Stimulated activated CD4-positive, alpha-beta T cell treated with anti-CD3 and anti-CD28 coated beads, Interleukin-15, amount 100 ng/mL, for 1 hour (primary cell): ENCODE measurements at regions not wholly inside any gene's neighbourhood (a gene's known extent, or its start where the extent isn't known, plus 50 kb on each side); places are given as distances from the start of the nearest gene placed in this dataset.

ENCODE experiments used
- DNase-seq, 2 donors: peaks; one replicate each; pipeline ENCODE4 v3.0.0-alpha.2; 2020; ENCODE audit warnings: low read depth in 1 of 2, low spot score in 1 of 2

DNA sequence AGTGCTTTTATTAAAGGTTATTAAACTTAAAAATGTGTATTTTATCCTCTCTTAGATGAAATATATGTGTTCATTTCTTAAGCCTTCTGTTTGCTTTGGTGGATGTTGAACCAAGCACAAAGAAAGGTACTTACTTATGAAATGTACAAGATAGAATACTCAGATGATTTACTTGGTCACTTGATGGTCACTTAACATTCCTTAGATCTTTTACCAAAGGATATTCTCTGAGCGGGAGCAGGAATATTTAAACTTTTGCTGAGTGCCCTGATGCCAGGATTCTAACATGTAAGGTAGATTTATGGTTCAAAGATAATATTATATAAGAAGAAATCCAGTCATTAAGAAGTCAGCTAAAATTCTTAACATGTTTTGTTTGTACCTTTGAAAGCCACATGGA, 193.5 kb upstream of the ZEB2 start:
- DNase-seq: no peak

DNA sequence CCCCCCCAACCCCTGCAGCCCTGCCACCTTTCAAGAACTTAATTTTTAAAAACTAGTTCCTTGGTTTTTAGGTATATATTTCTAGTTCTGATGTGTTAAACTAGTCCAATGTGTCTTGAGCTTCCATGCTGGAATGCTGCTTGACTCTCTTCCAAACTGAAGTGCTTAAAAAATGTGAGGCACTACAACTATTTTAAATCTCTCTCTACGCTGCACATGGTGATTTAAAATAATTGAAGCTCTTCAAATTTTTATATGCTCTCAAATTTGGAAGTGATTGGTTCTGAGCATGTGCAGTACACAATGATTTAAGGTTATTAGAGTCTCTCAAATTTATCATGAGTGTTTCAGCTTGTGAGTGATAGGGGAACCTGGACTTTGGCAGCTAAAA, 192.6 kb upstream of the ZEB2 start:
- no peak for DNase-seq

DNA sequence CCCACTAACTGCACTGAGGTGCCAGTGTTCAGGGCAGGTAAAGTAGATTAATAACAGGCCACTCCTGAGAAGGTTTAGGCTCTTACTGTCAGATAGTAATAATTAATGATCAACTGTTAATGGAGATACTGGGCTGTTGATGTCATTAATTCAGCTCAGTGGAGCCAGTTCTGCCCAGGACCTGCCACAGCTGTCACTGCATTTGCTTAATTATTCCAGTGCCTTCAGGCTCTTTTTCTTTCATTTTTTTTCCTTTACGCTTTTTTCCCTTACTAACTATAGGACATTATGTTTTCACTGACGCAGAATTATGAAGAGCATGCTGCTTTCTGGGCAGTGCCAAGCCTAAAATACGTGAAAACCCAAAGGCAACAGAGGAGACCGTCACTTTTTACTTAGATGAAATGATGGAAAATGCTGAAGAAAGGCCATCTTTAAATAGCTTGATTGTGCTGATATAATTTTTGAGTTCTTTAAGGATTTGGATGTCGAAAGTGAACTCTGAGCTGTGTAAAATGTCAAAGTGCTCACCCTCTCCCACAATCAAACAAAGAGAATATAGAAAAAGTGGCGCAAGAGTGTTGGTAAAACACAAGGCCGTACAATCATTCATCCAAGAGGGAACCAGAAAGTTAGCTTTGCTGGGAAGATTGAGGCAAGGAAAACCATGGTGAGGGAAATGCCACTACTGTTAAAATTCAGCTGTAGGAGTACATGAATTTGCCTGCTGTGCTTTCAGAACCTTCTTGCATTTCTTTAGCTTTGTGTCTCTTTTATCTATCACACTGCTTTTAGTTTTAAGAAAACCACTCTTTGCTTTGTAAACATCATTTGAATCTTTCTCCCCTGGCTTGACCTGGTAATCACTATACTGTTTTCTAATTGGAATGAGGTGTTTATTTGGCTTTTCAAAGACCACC, 192.0 kb upstream of the ZEB2 start:
- DNase-seq: no peak

- no peak for DNase-seq
Measured at GRCh38 chr2:144711084-144711483, 191.2 kb upstream of the ZEB2 start.

GRCh38 chr2:144708626-144709025, 188.7 kb upstream of the ZEB2 start:
- no peak for DNase-seq

- no peak for DNase-seq
Measured at GRCh38 chr2:144707736-144708326, 187.9 kb upstream of the ZEB2 start.

DNA sequence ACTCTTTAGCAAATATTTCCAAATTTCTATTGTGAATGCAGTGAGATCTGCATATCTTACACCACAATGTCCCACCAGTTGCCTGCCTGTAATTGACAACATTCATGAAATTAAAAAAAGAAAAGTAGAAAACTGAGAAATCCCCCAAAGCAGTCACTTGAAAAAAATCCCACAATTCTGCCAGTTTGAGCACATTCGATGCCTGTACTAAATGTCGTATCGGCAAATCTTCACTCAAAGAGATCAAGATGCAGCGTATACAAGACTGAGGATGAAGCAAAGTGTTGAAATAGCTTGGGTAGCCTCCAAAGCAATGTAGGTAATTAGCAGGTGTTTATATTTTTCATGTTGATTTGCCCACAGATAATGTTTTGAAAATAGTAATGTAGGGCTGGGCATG, 186.7 kb upstream of the ZEB2 start:
- no peak for DNase-seq

GRCh38 chr2:144705328-144706245, 185.7 kb upstream of the ZEB2 start:
- no peak for DNase-seq

- DNase-seq: no peak
Measured at GRCh38 chr2:144704709-144705095, 184.8 kb upstream of the ZEB2 start.

GRCh38 chr2:144703852-144704708, 184.2 kb upstream of the ZEB2 start:
- DNase-seq: no peak

GRCh38 chr2:144702051-144702450, 182.1 kb upstream of the ZEB2 start:
- no peak for DNase-seq

DNA sequence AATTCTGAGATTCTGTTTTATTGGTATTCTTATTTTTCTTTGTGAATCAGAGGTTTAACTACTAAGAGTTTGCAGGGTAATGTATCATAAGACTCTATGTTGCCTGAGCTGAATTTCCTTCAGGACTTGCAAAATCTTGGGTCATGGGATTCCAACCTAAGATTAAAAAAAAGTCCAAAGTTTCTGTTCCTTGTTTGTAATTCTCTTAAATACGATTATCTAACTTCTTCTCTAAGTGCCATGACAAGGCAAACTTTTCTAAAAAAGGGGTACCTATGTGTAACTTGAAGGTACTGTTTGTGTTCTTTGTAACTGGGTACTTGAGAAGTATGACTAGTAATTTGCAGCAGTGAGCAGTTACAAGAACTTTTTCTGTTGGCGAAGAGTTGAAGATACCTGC, 181.3 kb upstream of the ZEB2 start:
- no peak for DNase-seq

DNA sequence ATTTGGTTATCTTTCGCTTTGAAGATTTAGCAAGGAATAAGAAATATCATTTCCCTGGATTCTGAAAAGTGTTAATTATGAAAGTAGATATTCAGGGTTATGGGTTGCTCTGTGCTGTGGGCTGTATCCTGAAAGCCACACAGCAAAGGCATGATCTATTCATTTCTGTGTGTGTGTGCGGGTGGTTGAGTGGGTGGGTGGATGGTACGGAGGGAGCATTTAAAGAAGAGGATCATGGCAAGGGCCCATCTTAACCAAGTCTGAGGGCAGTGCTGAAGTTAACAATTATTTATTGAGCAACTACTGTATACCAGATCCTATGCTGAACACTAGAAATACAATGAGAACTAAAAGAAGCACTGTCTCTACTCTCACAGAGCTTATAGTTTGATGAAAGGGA, 178.2 kb upstream of the ZEB2 start:
- no peak for DNase-seq

DNA sequence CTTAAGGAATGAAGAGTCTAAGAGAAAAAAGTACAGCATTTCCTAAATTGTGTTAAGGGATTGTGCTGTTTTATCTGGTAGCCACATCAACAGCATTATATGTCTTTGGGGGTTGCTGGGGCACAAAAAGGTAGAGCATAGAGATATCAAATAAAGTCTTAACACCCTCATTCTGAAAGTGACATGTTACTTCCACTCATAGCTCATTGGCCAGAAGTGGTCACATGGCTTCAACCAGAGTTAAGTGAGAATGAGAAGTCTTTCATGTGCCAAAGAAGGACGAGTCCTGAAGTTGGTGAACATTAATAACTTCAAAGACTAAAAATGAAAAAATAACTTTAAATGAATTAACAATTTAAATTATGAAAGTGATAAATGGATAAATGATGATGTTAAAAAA, 175.7 kb upstream of the ZEB2 start:
- DNase-seq: no peak

DNA sequence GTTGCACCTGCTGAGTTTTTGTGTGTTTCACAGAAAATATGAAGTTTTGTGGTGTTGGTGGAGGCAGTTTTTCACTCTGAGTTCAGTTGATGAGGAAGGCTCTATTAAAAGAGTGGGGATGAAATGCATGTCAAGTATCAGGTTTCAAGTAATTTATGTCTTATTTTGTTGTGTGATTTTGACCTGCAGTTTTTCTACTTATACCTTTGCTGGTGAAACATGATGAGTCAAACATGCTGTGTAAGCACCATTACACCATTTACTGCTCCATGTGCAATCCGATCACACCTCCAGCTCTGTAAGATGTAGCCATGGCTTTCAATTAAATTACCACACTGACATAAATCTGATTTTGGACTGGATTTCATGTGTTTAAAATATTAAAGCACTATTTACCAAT, 174.5 kb upstream of the ZEB2 start:
- DNase-seq: no peak

DNA sequence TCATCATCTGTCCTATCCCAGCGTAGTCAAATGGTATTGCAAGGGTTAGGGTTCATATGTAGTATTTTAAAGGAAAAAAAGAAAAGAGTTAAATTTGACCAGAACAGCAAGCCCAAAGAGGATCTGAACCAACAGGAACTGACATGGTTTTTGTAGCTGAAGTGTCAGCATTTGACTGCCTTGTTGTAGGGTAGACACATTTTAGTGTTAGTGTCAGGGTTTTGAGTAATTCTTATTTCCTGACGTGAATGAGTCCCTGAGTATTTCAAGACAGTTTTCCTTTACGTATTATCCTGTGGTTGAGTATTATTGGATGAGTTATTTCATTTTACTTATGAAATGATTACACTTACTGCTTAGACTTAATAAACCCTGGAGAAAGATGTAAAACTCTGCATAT, 173.3 kb upstream of the ZEB2 start:
- DNase-seq: no peak

DNA sequence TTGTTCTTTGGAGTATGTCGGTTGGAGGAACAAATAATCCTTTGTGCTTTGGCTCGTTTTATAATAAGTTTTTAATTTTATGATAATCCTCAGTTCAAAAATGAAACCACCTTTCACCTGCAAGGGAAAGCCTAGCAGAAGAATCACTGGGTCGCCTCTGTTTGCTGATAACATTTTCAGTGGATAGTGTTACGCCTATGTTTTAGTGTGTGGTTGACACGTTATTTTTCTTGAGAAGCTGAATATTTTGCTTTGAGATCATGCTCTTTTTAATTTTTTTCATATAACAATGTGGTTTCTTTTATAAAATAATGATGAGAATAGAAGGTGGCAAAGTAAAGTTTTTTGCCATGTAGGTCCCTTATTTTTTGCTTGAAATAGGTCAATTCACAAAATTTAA, 172.7 kb upstream of the ZEB2 start:
- DNase-seq: no peak

DNA sequence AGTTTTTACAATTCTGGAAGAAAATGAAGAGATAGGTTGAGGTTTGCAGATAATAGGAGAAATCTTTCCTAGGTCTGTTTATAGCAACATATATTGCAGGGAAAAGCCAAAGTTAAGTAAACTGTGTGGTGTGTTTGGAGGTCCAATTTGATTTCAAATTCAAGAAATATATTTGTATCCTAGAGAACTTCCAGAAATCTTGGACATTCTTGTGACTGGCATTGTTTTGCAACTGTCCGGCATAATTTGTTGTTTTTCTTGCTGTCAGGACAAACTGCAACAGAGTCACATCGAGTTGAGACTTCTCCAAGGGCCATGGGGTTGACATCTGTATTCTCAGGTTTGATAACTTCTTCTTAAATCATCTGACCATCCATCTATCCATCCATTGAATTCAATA, 170.9 kb upstream of the ZEB2 start:
- DNase-seq: no peak

DNA sequence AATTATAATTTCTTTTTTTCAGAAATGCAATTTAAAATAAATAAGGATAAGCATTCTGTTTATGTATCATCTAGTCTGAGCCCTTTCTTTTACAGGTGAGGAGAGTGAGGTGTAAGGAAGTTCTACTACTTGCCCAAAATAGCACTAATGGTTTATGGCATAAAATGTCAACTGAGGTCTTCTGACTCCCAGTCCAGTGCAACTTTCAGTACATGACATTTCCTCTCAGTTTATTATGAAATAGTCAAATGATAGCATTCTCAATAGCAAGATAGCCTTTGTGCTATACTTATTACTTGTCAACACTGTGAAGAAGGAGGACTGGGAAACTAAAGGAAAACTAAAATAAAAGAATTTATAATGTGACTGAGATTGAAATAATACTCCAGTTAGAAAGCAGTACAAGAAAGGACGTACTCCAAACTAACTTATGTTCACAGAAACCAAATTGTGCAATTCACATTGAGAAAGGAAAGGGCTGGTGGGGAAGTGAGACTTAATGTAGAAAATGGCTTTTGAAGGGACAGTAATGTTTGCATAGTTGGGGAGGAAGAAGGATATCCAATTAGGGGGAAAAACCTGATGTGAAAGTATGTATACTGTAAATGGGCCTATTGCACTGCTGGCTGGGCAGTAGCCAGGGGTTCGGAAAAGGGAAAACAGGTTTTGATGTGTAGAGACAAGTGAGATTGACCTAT, 166.7 kb upstream of the ZEB2 start:
- no peak for DNase-seq

DNA sequence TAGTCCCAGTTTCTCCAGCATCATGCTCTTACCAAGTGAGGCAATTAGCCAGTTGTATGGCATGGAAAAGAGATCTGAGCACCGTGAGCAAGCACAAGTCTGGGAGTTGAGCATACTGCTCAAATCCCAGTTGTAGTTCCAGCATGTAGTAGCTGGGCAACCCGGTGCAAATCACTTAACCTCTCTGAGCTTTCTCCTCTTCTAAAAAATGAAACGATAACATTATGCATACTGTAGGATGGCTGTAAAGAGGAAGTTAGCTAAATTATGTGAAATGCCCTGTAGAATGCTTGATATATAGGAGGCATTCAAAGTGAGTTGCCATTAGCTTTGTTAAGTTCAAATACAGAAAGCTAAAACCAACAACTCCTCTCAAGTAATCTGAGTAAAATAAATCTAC, 164.0 kb upstream of the ZEB2 start:
- DNase-seq: no peak
